GM18502 (cell line): ENCODE measurements at regions not wholly inside any gene's neighbourhood (a gene's known extent, or its start where the extent isn't known, plus 50 kb on each side); places are given as distances from the start of the nearest gene placed in this dataset.
"Not testable (repeated sequence)": the region's sequence is repeated elsewhere in the genome, so short reads cannot be mapped to it uniquely, and the experiment has no call there.

ENCODE experiments used
- ATAC-seq: cut with Tn5 transposase; IDR thresholded peaks from one replicate; pipeline ENCODE4 v1.9.1; 2021; ENCODE audit warnings: mild to moderate bottlenecking; ENCODE audit not compliant: unreplicated experiment, poor library complexity

- no peak for ATAC-seq
These were observed 108.2 kb downstream of the NRN1 start for GRCh38 chr6:5898563-5898962.

- no peak for ATAC-seq
These were observed 108.6 kb downstream of the NRN1 start for GRCh38 chr6:5898102-5898501.

GRCh38 chr6:5896476-5897200 lies 110.1 kb downstream of the NRN1 start:
- ATAC-seq = no peak

GRCh38 chr6:5894357-5894756 lies 112.4 kb downstream of the NRN1 start:
- no peak for ATAC-seq

- no peak for ATAC-seq
These were observed 113.4 kb downstream of the NRN1 start for GRCh38 chr6:5893295-5893694.

GRCh38 chr6:5892669-5893068 lies 114.1 kb downstream of the NRN1 start:
- no peak for ATAC-seq

- ATAC-seq = no peak
These were observed 127.9 kb downstream of the NRN1 start for GRCh38 chr6:5878792-5879191.

GRCh38 chr6:5876076-5876475 lies 130.6 kb downstream of the NRN1 start:
- ATAC-seq = no peak

GRCh38 chr6:5873976-5874375 lies 132.7 kb downstream of the NRN1 start:
- not testable (repeated sequence) for ATAC-seq

- ATAC-seq = peak; percentile 69
These were observed 135.4 kb downstream of the NRN1 start for GRCh38 chr6:5871296-5871695.

- ATAC-seq = no peak
These were observed 137.0 kb downstream of the NRN1 start for GRCh38 chr6:5869676-5870075.

GRCh38 chr6:5869261-5869660 lies 137.5 kb downstream of the NRN1 start:
- ATAC-seq = no peak

- no peak for ATAC-seq
These were observed 140.1 kb downstream of the NRN1 start for GRCh38 chr6:5866547-5867051.

- no peak for ATAC-seq
These were observed 141.2 kb downstream of the NRN1 start for GRCh38 chr6:5865506-5866031.

- no peak for ATAC-seq
These were observed 145.9 kb downstream of the NRN1 start for GRCh38 chr6:5860849-5861248.

- ATAC-seq = no peak
These were observed 150.8 kb downstream of the NRN1 start for GRCh38 chr6:5855787-5856470.

GRCh38 chr6:5854899-5855298 lies 151.8 kb downstream of the NRN1 start:
- ATAC-seq = no peak

- peak; percentile 94 for ATAC-seq
These were observed 155.4 kb downstream of the NRN1 start for GRCh38 chr6:5851261-5851757.

- ATAC-seq = peak; percentile 38
These were observed 155.9 kb downstream of the NRN1 start for GRCh38 chr6:5850848-5851255.

GRCh38 chr6:5846889-5847288 lies 159.8 kb downstream of the NRN1 start:
- ATAC-seq = no peak

GRCh38 chr6:5846335-5846734 lies 160.4 kb downstream of the NRN1 start:
- no peak for ATAC-seq
